Right hindlimb (tissue), 1 donor: ENCODE measurements at regions not wholly inside any gene's neighbourhood (a gene's known extent, or its start where the extent isn't known, plus 50 kb on each side); places are given as distances from the start of the nearest gene placed in this dataset.
A peak's percentile ranks its signal among the peaks of the same experiment; 100 is the strongest.

Experiments
- DNase-seq: peaks from one replicate; pipeline ENCODE4 v3.0.0-alpha.2; 2018

DNA sequence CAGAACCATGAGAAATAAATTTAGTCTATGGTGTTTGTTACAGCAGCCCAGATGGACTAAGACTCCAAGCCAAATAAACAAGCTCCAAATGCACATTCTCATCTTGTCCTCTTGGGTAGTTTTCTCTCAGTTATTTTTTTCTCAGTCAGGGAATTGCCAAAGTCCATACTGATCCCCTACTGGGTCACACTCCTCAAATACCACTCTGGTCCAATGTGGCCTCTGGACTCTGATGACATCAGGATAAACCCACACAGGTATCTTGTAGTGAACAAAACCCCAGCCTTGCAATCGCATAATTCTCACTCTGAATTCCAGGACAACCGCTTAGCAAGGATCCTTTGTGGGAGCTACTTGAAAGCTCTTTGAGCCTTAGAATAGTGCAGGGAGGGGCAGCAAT is 248.4 kb upstream of the JUN start:
- DNase-seq: no peak

DNA sequence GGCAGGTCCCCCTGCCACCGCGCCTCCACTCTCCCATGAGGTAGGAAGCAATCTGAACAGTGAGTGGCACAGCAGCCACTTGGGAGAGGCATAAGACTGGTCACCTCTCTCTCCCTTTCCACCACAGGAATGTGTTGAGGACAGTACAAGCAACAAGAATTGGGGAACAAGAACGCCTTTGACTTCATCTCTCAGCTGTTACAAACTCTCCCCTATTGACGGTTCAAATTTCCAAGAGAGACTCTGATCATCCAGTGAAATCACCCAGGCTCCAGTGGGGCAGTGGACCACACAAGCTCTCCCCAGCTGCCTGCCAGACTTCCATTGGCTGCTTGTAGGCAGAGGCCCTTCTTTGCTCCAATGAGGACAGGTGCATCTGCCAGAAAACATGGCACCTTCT is 249.9 kb upstream of the JUN start:
- DNase-seq: no peak

DNA sequence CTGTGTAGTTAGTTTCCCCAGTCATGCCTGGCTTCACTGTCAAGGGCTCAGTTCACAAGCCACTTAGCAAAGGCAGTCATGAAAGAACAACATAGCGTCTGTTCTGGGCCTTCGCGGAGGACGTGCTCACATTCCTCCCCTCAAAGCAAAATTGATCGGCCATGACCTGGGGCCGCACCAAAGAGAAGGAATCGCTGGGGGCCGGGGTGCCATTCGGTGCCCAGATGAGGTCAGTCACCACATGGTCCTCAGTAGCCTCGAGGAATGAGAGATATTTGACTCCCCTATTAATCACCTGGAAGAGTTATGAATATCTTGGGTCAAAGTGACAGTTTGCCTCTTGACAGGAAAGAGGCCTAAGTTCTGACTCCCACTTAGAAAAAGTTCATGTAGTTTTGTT is 251.1 kb upstream of the JUN start:
- no peak for DNase-seq

DNA sequence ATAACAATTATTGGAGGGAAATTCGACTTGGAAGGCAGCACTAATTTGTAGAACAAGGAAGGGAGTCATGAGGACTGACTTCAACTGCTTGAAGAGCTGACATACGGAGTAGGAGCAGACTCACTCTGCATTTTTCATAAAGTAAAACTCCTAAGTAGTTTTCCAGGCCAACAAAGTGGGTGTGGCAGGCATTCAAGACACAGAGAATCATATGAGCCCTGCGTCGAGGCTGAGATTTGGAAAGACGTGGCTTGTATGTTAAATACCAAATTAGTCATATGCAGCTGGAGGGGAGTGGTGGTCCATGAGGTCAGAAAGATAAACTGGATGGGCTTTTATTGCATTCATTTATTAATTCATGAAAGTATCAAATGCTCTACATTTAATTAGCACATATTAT is 255.7 kb upstream of the JUN start:
- no peak for DNase-seq

DNA sequence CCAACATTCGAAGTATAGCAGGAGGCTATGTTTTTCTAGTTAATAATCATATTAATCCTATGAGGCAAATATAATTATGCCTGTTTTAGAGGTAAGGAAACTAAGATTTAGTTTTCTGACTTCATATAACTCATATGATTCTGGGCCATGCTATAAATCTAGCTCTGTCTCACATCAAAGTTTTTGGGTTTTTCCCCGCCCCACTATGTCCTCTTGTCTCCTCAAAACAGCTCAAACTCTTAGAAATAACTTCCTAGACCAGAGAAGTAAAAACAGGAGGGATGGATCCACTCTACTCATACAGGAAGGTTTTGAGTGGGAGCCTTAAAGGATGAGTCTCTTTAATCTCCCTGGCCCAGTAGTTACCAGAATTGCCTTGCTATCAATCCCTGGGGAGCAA is 256.4 kb upstream of the FGGY start:
- no peak for DNase-seq

DNA sequence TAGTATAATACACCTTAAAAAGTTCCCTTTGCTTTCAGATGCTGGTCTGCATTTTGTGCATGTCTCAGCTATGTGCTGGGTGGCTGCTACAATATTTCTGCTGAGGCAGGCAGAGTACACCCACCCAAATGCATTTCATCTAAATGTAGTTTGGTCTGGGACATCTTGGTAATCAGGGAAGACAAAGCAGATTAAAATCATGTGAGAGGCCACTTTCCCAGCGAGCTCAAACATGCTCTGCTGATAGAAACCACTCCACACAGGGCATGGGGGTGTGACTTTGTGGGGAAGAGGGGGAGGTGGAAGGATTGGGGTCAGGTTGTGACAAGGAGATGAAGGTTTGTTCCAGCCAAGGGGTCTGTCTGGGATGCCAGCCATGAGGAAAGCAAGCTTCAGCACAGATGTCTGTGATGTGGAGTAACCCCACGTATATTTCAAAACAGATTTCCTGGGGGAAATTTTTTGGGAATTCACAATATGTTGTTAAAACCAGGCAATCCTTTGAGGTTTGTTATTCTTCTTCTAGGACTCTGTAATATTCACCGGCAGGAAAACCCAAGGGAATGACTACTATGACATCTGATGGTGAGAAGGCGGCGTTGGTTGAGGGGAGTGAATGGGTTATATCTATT is 255.1 kb upstream of the FGGY start:
- DNase-seq: no peak

DNA sequence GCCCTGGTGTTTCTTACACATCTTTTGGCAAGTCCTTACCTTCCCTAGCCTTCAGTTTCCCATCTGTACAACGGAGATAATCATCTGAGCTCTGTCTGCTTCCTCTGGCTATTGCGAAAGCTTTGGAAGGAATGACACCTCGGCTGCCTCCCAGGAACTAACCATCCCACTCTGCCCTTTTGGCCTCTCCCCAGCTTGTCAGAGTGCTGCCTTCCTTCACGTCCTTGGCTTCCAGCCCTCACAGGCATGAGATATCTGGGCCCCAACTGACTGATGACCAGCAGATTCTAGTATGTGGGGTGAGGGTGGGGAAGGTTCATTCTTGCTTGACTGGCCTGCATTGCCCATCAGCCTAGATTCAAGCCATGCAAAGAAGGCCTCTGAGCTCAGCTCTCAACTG is 253.1 kb upstream of the FGGY start:
- DNase-seq: no peak

DNA sequence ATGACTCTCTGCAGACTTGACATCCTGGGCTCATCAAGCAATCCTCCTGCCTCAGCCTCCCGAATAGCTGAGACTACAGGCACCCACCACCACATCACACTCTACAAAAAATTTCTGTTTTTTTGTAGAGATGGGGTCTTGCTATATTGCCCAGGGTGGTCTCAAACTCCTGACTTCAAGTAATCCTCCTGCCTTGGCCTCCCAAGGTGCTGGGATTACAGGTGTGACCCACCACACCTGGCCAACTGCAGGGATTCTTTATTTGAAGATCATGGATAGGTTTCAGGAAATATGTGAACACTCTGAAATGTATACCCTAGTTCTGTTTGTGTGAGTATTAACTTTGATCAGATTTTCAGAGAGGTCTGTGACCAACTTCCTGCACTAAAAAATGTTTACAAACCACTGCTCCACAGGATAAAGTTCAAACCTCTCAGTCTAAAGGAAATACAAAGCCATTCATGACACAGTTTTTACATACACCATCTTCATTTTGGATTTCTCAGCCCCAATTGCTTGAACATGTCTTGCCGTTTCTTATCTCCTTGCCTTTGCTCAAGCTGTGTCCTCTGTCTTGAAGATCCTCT is 252.3 kb upstream of the FGGY start:
- DNase-seq: no peak

DNA sequence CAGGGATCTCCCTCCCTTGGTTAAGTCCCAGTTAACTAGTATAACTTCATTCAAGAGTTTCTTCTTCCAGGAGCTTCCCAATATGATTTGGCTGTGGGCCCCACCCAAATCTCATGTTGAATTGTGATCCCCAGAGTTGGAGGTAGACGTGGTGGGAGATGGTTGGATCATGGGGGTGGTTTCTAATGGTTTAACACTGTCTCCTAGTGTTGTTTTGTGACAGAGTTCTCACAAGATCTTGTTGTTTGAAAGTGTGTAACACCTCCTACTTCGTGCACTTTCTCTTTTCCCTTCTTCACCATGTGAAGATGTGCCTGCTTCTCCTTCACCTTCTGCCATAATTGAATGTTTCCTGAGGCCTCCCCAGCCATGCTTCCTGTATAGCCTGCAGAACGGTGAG is 251.8 kb upstream of the FGGY start:
- DNase-seq: no peak

DNA sequence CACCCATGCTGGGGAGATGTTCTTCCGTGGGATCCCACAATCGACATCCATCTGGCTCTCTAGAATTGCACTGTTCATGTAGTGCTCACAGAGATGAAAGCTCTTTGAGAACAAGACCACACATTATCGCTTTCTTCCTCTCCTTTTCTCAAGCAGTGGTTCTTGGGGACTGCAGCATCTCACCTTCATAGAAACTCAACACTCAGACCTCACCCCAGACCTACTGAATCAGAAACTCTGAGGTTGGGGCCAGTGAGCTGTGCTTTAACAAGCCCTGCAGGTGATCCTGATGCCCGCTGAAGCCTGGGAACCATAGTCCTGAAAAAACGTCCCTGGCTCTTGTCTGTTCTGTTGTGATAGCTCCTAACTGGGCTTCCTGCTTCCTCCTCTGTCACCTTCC is 251.3 kb upstream of the FGGY start:
- DNase-seq: no peak

DNA sequence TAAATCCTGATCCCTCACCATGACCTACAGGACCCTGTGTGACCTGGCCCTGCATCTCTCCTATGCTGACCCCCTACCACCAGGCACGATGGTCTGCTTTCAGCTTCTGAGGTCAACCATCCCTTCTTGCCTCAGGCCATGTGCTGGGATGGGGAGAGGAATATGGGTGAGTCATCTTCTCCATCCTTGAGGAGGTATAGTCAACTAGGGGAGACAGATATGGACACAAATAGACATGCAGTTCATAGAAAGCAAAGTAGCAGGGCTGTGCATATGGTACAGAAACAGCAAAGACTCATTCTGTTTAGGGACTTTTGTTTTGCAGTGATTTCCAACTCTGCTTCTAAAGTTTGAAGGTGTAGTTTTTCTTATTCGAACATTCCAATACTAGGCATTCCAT is 250.8 kb upstream of the FGGY start:
- no peak for DNase-seq

DNA sequence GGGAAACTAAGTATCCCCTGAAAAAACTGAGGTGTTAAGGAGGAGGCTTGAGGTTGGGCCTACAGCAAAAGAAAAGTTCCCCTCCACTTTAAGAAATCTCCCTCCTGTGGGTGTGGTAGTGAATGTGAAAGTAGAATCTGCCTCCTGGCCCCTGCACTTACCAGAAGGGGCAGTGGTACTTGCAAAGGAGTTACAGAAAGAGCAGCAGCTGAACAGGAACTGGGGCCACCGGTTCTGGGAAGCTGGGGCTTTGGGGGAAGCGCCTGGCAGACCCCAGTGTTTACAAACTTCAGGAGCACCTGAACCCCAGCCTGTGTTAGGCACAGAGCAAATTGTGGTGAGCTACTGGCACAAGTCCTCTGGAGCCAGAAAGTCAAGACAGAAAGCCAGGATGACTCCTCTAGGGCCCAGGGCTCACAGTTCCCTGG is 250.2 kb upstream of the FGGY start:
- DNase-seq: no peak

DNA sequence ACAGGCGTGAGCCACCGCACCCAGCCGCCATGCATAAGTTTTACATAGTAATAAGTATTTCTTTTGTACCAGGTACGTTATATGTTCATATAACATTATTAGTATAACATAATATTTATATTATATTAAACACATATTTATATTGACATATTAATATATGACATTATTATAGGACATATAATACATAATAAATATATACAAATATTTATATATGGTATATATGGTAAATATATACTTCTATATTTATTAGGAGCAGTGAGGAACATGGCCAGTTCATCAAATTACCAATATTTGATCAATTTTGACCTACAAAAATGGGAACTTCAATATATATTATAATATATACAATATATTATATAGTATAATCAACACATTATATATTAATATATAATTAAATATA is 245.9 kb upstream of the FGGY start:
- no peak for DNase-seq

DNA sequence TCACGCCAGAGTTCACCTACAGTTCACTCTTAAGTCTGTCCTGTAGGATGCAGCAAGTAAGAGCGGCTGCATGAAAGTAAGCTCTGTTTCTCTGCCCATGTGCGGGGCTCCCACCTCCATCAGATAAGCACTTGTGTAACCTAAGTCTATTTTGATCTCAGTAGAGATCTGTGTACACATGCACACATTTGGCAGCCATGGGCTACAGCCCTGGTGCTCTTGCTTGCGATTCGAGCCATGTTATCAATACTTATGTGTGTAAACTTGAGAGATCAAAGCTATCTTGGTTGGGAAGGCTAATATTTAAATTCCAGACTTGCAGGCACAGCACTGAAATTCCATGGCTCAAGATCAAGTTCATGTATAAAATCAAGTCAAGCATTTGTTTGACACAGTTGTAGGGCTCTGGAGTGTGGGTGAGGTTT is 244.7 kb upstream of the FGGY start:
- no peak for DNase-seq

DNA sequence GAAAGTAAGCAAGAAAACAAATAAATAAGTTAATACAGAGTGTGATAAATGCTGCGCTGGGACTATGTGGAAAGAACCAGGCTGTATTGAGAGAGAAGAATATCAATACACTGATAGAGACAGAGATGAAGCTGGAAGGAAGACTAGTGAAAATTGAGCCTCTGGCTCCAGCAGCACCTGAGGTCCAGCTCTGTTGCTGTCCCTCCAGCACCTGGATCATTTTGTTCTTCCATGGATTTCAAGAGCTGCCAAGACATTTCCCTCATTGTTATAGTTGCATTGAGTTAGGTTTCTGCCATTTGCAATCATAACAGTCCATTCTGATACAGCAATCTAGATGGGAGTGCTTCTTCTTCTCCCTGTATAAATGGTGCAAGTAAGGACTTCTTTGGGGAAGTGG is 242.7 kb upstream of the FGGY start:
- DNase-seq: no peak

DNA sequence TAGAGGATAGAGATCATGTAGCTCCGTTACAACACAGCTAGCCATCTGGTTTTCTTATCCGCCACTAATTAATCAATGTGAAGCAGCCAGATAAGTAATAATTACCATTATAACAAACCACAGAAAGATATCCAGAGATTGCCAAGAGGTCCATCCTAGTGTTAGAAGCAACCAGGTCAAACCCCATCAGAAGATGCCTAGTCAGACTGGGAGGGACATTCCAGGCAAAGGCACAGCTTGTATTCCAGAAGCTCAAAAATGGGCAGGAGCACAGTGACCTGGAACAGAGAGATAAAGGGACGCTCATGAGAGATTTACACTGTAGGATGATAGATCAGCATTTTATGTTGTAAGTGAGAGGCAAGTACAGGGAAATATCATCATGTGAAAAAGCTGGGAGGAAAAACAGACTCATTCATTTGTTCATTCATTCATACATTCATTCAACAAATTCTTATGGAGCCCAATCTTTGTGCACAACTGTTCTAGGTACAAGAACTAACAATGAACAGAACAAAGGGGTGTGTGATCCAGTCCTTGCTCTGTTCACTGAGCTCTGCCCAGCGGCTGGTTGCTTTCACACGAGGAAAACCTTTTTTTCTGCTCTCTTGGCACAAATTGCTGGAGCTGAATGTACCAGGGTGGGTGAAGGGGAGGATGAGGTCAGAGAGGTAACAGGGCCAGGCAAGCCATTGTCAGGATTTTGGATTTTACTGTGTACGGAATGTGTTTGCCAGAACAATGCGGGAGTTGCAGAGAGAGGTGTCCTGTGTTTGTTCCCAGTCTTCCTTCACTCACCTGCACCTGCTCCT is 240.8 kb upstream of the FGGY start:
- DNase-seq: no peak

DNA sequence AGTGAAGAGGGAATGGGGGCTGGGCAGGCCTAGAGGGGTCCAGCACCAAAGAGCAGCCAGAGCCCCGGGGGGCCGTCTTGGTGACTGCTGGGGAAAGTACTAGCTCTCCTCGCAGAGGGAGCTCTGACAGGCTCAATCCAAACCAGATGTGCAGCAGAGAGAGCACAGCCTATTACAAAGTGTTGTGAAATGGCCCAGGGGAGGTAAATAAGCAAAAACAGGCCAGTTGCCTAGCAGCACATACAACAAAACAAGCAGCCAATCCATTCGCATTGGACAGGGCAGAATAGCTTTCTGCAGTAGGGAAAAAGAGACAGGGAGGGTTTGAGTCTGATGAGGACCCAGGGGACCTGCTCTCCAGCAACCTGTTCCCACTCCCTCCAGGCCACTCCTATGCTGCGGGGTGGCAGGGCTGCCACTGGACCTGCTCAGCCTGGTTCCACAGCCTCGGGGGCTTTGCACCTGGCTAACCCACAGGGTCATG is 239.6 kb upstream of the FGGY start:
- DNase-seq: peak; percentile 90

DNA sequence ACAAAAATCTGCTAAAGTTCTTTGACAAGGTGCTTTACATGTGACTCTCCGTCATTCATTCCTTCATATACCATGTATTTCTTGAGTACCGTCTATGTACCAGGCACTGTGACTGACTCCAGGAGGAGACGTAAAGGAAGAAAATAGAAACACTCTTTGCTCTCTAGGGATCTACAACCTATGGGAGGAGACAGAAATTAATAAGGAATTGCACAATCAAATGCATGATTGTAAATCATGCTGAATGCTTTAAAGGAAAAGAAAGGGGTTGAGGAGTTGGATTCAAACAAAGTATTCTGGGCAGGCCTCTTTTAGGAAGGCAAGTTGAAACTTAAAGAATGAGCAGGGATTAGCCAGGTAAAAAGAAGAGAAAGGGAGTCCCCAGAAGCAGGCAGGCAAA is 239.1 kb upstream of the FGGY start:
- no peak for DNase-seq

DNA sequence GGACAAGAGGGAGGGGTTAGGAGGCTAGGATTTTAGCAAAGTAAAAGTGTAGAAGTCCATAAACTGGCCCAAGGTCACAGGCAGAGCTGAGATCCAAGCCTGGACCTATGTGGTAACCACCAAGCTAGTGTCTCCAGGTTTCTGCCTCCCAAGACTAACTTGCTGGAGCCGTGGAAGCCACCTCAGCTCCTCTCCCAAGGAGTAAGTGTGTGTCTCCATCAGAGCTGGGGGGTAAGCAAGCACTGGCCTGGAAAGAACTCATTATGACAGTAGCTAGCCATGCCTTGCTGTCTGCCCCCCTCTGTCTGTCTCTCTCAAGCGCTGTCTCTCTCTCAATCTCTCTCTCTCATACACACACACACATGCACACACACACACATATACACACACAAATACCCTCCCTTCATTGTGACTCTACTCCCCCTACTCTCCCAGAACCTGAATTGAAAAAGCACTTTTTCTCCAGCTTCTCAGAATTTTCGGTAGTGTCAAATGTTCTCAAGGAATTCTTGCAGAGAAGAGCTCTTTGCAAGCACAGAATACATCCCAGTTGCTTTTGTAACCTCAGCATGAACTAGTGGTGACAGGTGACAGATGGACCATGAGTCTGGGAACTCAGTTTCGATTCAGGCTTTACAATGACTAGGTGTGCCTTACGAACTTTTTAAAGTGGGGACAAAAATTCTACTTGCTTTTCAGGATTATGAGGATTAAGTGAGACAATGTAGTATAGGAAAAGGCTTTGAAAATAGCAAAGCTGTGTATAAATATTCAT is 238.0 kb upstream of the FGGY start:
- no peak for DNase-seq

DNA sequence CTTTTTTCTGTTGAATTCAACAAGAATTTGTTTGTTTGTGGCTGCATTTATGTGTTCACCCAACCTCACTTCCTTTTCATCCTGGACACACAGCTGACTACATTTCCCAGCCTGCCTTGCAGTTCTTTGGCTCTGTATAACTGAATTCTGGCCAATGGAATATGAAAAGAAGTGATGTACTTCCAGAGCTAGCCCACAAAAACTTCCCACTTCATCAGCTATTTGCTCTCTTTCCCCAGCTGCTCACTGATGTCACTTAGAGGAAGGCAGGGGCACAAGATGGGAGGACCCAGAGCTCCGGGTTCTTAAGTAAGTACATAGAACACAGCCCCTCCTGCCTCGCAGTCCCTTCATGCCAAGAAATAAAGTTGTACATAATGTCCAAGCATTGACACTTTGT is 235.0 kb upstream of the FGGY start:
- DNase-seq: peak; percentile 90

DNA sequence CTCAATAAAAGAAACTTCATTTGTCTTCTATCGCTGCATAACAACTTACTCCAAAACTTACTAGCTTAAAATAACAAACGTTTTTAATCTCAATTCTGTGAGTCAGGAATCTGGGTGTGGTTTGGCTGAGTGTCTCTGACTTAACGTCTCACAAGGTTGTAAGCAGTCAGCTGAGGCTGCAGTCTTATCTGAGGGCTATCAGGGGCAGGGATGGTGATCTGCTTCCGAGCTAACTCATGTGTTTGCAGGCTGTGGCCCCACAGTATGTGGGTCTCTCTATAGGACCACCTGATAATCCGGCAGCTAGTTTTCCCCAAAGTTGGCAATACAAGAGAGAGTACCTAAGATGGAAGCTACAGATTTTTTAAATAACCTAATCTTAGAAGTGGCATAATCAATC is 234.2 kb upstream of the FGGY start:
- no peak for DNase-seq

DNA sequence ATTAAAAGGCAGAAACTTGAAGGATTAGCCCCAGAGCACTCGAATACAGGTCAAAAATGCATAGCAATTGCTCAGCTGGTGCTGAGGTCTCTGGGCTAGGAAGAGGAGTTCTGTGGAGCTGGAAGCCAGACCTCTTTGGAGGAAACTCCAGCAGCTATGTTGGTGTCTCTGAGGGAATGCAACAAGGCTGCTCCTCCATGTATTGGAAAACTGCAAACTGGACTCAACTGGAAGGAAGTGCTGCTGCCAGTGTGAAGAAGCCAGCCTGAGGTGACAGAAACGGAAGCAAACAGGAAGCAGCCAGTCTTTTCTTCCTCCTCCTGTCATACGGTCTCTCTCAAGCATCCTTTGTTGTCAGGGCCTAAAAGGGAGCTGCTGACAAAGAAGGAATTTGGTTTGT is 233.4 kb upstream of the FGGY start:
- no peak for DNase-seq

DNA sequence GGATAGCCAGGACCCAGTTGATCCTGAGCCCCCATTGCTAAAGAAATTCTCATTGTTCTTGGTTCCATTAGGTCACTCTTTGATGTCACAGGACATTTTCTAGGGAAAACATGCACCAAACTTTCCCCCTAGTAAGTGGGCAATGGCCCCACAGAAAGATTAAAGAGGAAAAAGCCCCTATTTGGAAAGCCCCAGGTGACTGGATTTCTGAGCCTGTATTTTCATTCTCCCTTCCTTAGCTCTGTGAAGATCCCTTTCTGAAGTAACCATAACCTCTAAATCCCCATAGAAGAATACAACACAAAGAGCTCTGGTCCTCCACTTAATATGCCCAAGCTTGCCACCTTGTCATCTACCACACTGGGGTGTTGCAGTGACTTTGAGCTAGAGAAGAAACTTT is 232.3 kb upstream of the FGGY start:
- DNase-seq: no peak

DNA sequence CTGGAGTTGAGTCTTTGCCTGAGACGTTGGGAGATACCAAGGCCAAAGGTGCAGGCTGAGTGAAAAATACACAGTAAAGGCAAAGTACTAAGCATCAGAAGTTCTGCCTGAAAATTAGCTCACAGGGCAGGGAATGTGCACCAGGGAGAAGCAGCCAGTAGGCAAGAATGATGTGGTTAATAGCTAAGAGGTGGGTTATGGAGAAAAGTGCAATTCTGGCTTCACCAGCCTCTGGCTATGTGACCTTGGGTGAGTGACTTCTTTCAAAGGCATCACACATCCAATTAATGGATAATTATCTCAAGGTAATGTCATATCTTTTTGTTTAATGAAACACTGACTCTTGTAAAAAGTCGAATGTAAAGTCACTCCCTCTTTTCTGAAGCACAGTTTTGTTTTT is 230.7 kb upstream of the FGGY start:
- no peak for DNase-seq
